IMR-90 (cell line): ENCODE measurements at regions not wholly inside any gene's neighbourhood (a gene's known extent, or its start where the extent isn't known, plus 50 kb on each side); places are given as distances from the start of the nearest gene placed in this dataset.
A peak's percentile ranks its signal among the peaks of the same experiment; 100 is the strongest.

Source experiments
- ATAC-seq: fragments of 200-7000 bp; cut with Tn5 transposase; 2 replicates; pipeline ENCODE4 v1.9.1; 2020; ENCODE audit warnings: low read depth, mild to moderate bottlenecking, moderate library complexity
- BruUV-seq: library from RNA; stranded (reverse); fragments of 400-500 nt; replicated peaks from 2 replicates; lab custom pipeline; 2021; lab: Mats Ljungman, UMichigan
- CTCF ChIA-PET: fragments of 300-600 bp; formaldehyde crosslinking; extraction: SDS; loops from one replicate; lab custom pipeline; 2021; ENCODE audit warnings: antibody characterized with exemption; lab: Yijun Ruan, JAX
- POLR2A ChIA-PET: fragments of 300-600 bp; sonication (Branson Sonifier 250); formaldehyde crosslinking; loops from one replicate; lab custom pipeline; 2022; ENCODE audit warnings: antibody characterized with exemption; ENCODE audit not compliant: unreplicated experiment; lab: Charles Lee
- DNase-seq: peaks from one replicate; pipeline ENCODE4 v3.0.0; 2013
- H2AFZ ChIP-seq: replicated peaks from 2 replicates; pipeline ENCODE3; 2013; ENCODE audit warnings: low read length, mild to moderate bottlenecking; ENCODE audit not compliant: poor library complexity
- H2AK5ac ChIP-seq: 2 replicates; pipeline ENCODE4 v1.6.1; 2013; ENCODE audit warnings: low read depth, low read length, inconsistent platforms
- H2AK9ac ChIP-seq: replicated peaks from 2 replicates; pipeline ENCODE3; 2013; ENCODE audit warnings: mild to moderate bottlenecking, low read depth, low read length, moderate library complexity; ENCODE audit not compliant: poor library complexity
- H2BK120ac ChIP-seq: 2 replicates; pipeline ENCODE4 v1.6.1; 2013; ENCODE audit warnings: low read depth, low read length, inconsistent platforms
- H2BK15ac ChIP-seq: 3 replicates; pipeline ENCODE4 v1.6.1; 2013; ENCODE audit warnings: low read depth, low read length, inconsistent platforms
- H2BK20ac ChIP-seq: 2 replicates; pipeline ENCODE4 v1.6.1; 2013; ENCODE audit warnings: low read depth, mild to moderate bottlenecking, inconsistent platforms, low read length, moderate library complexity
- H2BK5ac ChIP-seq: 2 replicates; pipeline ENCODE4 v1.6.1; 2013; ENCODE audit warnings: mild to moderate bottlenecking, low read depth, low read length, inconsistent platforms; ENCODE audit not compliant: poor library complexity, severe bottlenecking
- H3K14ac ChIP-seq: replicated peaks from 2 replicates; pipeline ENCODE4 v1.6.1; 2013; ENCODE audit warnings: low read depth, low read length, inconsistent platforms
- H3K18ac ChIP-seq: 2 replicates; pipeline ENCODE4 v1.6.1; 2013; ENCODE audit warnings: low read depth, low read length, control low read depth
- H3K23ac ChIP-seq: 2 replicates; pipeline ENCODE4 v1.6.1; 2013; ENCODE audit warnings: low read depth, low read length, inconsistent platforms
- H3K27ac ChIP-seq: 2 replicates; pipeline ENCODE4 v1.5.1; 2013; ENCODE audit warnings: mild to moderate bottlenecking, control low read depth, low read length; ENCODE audit not compliant: insufficient read depth
- H3K27me3 ChIP-seq: 2 replicates; pipeline ENCODE4 v1.6.1; 2013; ENCODE audit warnings: low read length; ENCODE audit not compliant: control insufficient read depth, insufficient read depth
- H3K36me3 ChIP-seq: 2 replicates; pipeline ENCODE4 v1.6.1; 2013; ENCODE audit warnings: low read length, mixed read lengths; ENCODE audit not compliant: control insufficient read depth, insufficient read depth
- H3K4ac ChIP-seq: 2 replicates; pipeline ENCODE4 v1.6.1; 2013; ENCODE audit warnings: low read depth, low read length, inconsistent platforms
- H3K4me1 ChIP-seq: 2 replicates; pipeline ENCODE4 v1.6.1; 2013; ENCODE audit warnings: low read length, mixed read lengths; ENCODE audit not compliant: control insufficient read depth, insufficient read depth
- H3K4me2 ChIP-seq: 2 replicates; pipeline ENCODE4 v1.6.1; 2013; ENCODE audit warnings: low read depth, mild to moderate bottlenecking, control low read depth, low read length, moderate library complexity
- H3K4me3 ChIP-seq: 2 replicates; pipeline ENCODE4 v1.5.1; 2013; ENCODE audit warnings: low read depth, mild to moderate bottlenecking, control low read depth, low read length, moderate library complexity; ENCODE audit not compliant: insufficient read depth
- H3K56ac ChIP-seq: 2 replicates; pipeline ENCODE4 v1.6.1; 2013; ENCODE audit warnings: low read length, inconsistent platforms; ENCODE audit not compliant: insufficient read depth; ENCODE audit errors: extremely low read depth
- H3K79me1 ChIP-seq, 2 experiments: 2 replicates each; pipeline ENCODE4 v1.6.1; 2013; ENCODE audit warnings: low read length in 2 of 2, inconsistent platforms in 1 of 2, low read depth in 1 of 2
- H3K9ac ChIP-seq: 2 replicates; pipeline ENCODE4 v1.6.1; 2013; ENCODE audit warnings: low read depth, low read length, control low read depth
- H3K9me1 ChIP-seq: 2 replicates; pipeline ENCODE4 v1.6.1; 2013; ENCODE audit warnings: low read length, inconsistent platforms; ENCODE audit not compliant: insufficient read depth
- H3K9me3 ChIP-seq: 2 replicates; pipeline ENCODE4 v1.6.1; 2013; ENCODE audit warnings: low read length; ENCODE audit not compliant: control insufficient read depth, insufficient read depth
- H4K20me1 ChIP-seq: 2 replicates; pipeline ENCODE4 v1.6.1; 2013; ENCODE audit warnings: low read length, inconsistent platforms; ENCODE audit not compliant: insufficient read depth
- H4K5ac ChIP-seq: 2 replicates; pipeline ENCODE4 v1.6.1; 2013; ENCODE audit warnings: mild to moderate bottlenecking, low read depth, low read length, control low read depth
- H4K8ac ChIP-seq, 2 experiments: 2 replicates each; pipeline ENCODE4 v1.6.1; 2013; ENCODE audit warnings: low read depth in 2 of 2, low read length in 2 of 2, control low read depth in 1 of 2, inconsistent platforms in 1 of 2
- H4K91ac ChIP-seq: 2 replicates; pipeline ENCODE4 v1.6.1; 2013; ENCODE audit warnings: low read depth, low read length, inconsistent platforms; ENCODE audit not compliant: insufficient read depth
- BHLHE40 ChIP-seq: fragments of 150-350 bp; IDR thresholded peaks from 2 replicates; pipeline ENCODE4 v1.6.1; 2016; ENCODE audit warnings: mild to moderate bottlenecking, low read depth, low read length
- CEBPB ChIP-seq: IDR thresholded peaks from 2 replicates; pipeline ENCODE4 v1.6.1; 2012; ENCODE audit warnings: low read depth, low read length, improper control_type of control experiment
- FOS ChIP-seq: fragments of 150-350 bp; IDR thresholded peaks from 2 replicates; pipeline ENCODE4 v1.6.1; 2016; ENCODE audit warnings: low read depth, low read length
- MAZ ChIP-seq: IDR thresholded peaks from 2 replicates; pipeline ENCODE4 v1.6.1; 2012; ENCODE audit warnings: low read depth, mild to moderate bottlenecking, low read length, improper control_type of control experiment, moderate library complexity, borderline replicate concordance
- MXI1 ChIP-seq: IDR thresholded peaks from 2 replicates; pipeline ENCODE4 v1.6.1; 2012; ENCODE audit warnings: low read depth, mild to moderate bottlenecking, low read length, moderate library complexity, borderline replicate concordance
- POLR2A ChIP-seq: IDR thresholded peaks from 2 replicates; pipeline ENCODE4 v1.6.1; 2012; ENCODE audit warnings: mild to moderate bottlenecking, low read depth, low read length
- SMC3 ChIP-seq: fragments of 150-350 bp; IDR thresholded peaks from 2 replicates; pipeline ENCODE4 v1.6.1; 2016; ENCODE audit warnings: low read depth, mild to moderate bottlenecking, antibody characterized with exemption, low read length, moderate library complexity
- WGBS, 2 experiments: methylation state at CpG; one replicate each; pipeline versions ENCODE4 v1.1.5 to v1.1.7; 2013; ENCODE audit warnings: missing lambda C conversion rate in 2 of 2; ENCODE audit not compliant: insufficient read length in 1 of 2; ENCODE audit errors: extremely low coverage in 2 of 2; 5-methylcytosine and 5-hydroxymethylcytosine counted together
- dilution Hi-C: fragments of 300-500 bp; cut with HindIII; formaldehyde crosslinking; loops from one replicate; pipeline ENCODE4 v1.14.3; 2018; ENCODE audit warnings: low sequenced_read_pairs; ENCODE audit not compliant: unreplicated experiment
- in situ Hi-C: fragments of 300-500 bp; cut with MboI; formaldehyde crosslinking; loops from 3 replicates; pipeline ENCODE4 v1.14.3; 2019; ENCODE audit warnings: low sequenced_read_pairs, inconsistent platforms, mixed read lengths
- intact Hi-C: fragments of 100-400 bp; cut with micrococcal nuclease; formaldehyde crosslinking; loops from 2 replicates; pipeline ENCODE4 v1.10.0; 2022
- TF ChIP-seq, protein P1 (sequence below): conservative IDR thresholded peaks from 2 replicates; pipeline ENCODE4 v1.5.1; 2012; ENCODE audit warnings: mild to moderate bottlenecking, low read depth, low read length, improper control_type of control experiment

DNA sequence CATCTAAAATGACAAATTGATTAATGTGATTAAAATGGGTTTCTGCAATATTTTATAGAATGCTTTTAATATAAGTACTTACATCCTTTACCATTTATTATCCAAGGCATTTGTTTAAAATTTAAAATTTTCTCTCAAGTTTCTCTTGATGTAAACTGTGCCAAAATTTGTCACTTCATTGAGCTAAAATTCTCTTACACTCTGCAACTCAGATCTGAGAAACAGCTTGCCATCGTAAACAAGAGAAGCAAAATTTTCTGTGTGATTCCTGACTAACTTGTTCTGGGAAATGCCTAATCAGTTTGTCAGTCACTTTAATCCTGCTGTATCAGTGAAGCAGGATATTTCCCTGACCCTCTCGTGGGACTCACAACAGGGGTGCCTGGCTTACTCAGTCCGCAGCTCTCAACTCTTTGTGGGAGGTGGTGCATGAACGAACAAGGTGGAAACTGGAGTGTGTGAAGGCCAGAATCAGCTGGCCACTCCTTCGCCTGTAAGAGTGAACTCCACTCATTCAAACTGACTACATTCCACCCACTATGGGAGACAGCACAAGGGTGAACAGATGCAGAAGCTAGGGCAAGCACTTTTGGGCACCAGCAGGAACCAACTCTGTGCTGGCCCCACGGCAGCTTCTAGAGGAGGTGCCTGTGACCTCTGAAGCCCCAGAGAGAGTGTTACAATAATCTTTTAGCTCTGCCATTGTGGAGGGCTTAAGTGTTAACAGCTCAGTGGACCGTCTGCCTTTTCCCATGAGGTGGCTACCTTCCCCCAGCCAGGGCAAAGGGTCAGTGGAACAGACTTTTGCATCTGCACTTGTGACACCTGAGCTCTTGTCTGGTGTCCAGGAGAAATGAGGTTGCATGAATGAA, 349.4 kb downstream of the FAT4 start:
- no peak overlapping the region for H3K4me3 ChIP-seq
- no peak overlapping the region for H4K5ac ChIP-seq
- no peak overlapping the region for H2AK9ac ChIP-seq
- H3K27ac ChIP-seq: no peak overlapping the region
- peak overlapping the region; percentile 54 for H2AFZ ChIP-seq
- no peaks in the 10 kb centered on the region for H4K20me1 ChIP-seq
- no peaks in the 10 kb centered on the region for H3K4me1 ChIP-seq
- H3K4ac ChIP-seq: no peak overlapping the region
- BruUV-seq: no TSS peak
- no peak overlapping the region for H2BK5ac ChIP-seq
- H3K27me3 ChIP-seq: no peaks in the 10 kb centered on the region
- H3K9me1 ChIP-seq: no peaks in the 10 kb centered on the region
- intact Hi-C loops (no loop called here), dilution Hi-C loops (no loop called here), in situ Hi-C loops (no loop called here)
- H4K8ac ChIP-seq: no peak overlapping the region
- H3K56ac ChIP-seq: no peak overlapping the region
- H3K79me1 ChIP-seq: no peaks in the 10 kb centered on the region
- H2AK5ac ChIP-seq: no peak overlapping the region
- H2BK15ac ChIP-seq: no peak overlapping the region
- H3K23ac ChIP-seq: no peak overlapping the region
- H2BK120ac ChIP-seq: no peak overlapping the region
- 64% methylated on average over 2 of the region's 7 CpGs; no CpG with 5 or more reads in 1 of the 2 experiments for WGBS, 2 experiments
- ATAC-seq: no peak
- no peak overlapping the region for H2BK20ac ChIP-seq
- TF ChIP-seq POLR2A (no peak), BHLHE40 (no peak), SMC3 (no peak), MXI1 (no peak), CEBPB (no peak), FOS (no peak), MAZ (no peak)
- TF ChIP-seq, protein P1, sequence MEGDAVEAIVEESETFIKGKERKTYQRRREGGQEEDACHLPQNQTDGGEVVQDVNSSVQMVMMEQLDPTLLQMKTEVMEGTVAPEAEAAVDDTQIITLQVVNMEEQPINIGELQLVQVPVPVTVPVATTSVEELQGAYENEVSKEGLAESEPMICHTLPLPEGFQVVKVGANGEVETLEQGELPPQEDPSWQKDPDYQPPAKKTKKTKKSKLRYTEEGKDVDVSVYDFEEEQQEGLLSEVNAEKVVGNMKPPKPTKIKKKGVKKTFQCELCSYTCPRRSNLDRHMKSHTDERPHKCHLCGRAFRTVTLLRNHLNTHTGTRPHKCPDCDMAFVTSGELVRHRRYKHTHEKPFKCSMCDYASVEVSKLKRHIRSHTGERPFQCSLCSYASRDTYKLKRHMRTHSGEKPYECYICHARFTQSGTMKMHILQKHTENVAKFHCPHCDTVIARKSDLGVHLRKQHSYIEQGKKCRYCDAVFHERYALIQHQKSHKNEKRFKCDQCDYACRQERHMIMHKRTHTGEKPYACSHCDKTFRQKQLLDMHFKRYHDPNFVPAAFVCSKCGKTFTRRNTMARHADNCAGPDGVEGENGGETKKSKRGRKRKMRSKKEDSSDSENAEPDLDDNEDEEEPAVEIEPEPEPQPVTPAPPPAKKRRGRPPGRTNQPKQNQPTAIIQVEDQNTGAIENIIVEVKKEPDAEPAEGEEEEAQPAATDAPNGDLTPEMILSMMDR: no peak
- H3K9ac ChIP-seq: no peak overlapping the region
- CTCF ChIA-PET: interaction anchor here (0.6 kb wide), 1 partner anchor 122 kb away, joined by 4 read pairs; no protein-coding TSS in a partner anchor
- no peak overlapping the region for H4K91ac ChIP-seq
- no peak overlapping the region; the same call in 1 of the 2 replicates for H3K18ac ChIP-seq
- no peak for DNase-seq
- POLR2A ChIA-PET: interaction anchor here (0.6 kb wide), 1 partner anchor 49 kb away, joined by 3 read pairs; no protein-coding TSS in a partner anchor
- H3K36me3 ChIP-seq: no peaks in the 10 kb centered on the region
- H3K14ac ChIP-seq: no peak overlapping the region
- H3K9me3 ChIP-seq: no peaks in the 10 kb centered on the region
- no peak overlapping the region for H3K4me2 ChIP-seq
